Smooth muscle cell (in vitro differentiated cells): ENCODE measurements at regions not wholly inside any gene's neighbourhood (a gene's known extent, or its start where the extent isn't known, plus 50 kb on each side); places are given as distances from the start of the nearest gene placed in this dataset. TPM values are rescaled to one million over a fixed set of nuclear protein-coding genes. Genes with fewer than 3 reads are reported as not detected.

Experiments used
- DNase-seq: peaks from one replicate; lab custom pipeline; 2025; ENCODE audit not compliant: unreplicated experiment; lab: John Stamatoyannopoulos, UW
- H2AFZ ChIP-seq: fragments of 200-600 bp; sonication (generic); 2 replicates; pipeline ENCODE4 v1.6.0; 2016; ENCODE audit warnings: antibody characterized with exemption, low read depth, mild to moderate bottlenecking
- H3F3A ChIP-seq: fragments of 200-600 bp; sonication (generic); 2 replicates; pipeline ENCODE4 v1.6.0; 2017; ENCODE audit warnings: antibody characterized with exemption, low read depth
- H3K27ac ChIP-seq: fragments of 200-600 bp; sonication (generic); 2 replicates; pipeline ENCODE4 v1.5.1; 2016; ENCODE audit warnings: low read depth, mild to moderate bottlenecking
- H3K27me3 ChIP-seq: fragments of 200-600 bp; sonication (generic); 2 replicates; pipeline ENCODE4 v1.6.1; 2016; ENCODE audit warnings: low read depth, mild to moderate bottlenecking
- H3K36me3 ChIP-seq: fragments of 200-600 bp; sonication (generic); 2 replicates; pipeline ENCODE4 v1.5.1; 2016; ENCODE audit warnings: low read depth
- H3K4me1 ChIP-seq: fragments of 200-600 bp; sonication (generic); 2 replicates; pipeline ENCODE4 v1.5.1; 2016; ENCODE audit warnings: low read depth
- H3K4me2 ChIP-seq: fragments of 200-600 bp; sonication (generic); 2 replicates; pipeline ENCODE4 v1.6.0; 2016; ENCODE audit warnings: mild to moderate bottlenecking
- H3K4me3 ChIP-seq: fragments of 200-600 bp; sonication (generic); 2 replicates; pipeline ENCODE4 v1.5.1; 2016; ENCODE audit warnings: mild to moderate bottlenecking
- H3K79me2 ChIP-seq: fragments of 200-600 bp; sonication (generic); 2 replicates; pipeline ENCODE4 v1.6.0; 2016; ENCODE audit warnings: low read depth, mild to moderate bottlenecking
- H3K9ac ChIP-seq: fragments of 200-600 bp; sonication (generic); 2 replicates; pipeline ENCODE4 v1.6.0; 2016; ENCODE audit warnings: low read depth
- H3K9me3 ChIP-seq: fragments of 200-600 bp; sonication (generic); replicated peaks from 2 replicates; pipeline ENCODE4 v1.5.1; 2016; ENCODE audit warnings: low read depth
- H4K20me1 ChIP-seq: fragments of 200-600 bp; sonication (generic); 2 replicates; pipeline ENCODE4 v1.6.0; 2016; ENCODE audit warnings: low read depth
- CTCF ChIP-seq: fragments of 200-600 bp; sonication (generic); IDR thresholded peaks from 2 replicates; pipeline ENCODE4 v1.5.1; 2017; ENCODE audit warnings: borderline replicate concordance, mild to moderate bottlenecking, antibody characterized with exemption; ENCODE audit not compliant: insufficient read depth, poor library complexity, severe bottlenecking
- WGBS: methylation state at CpG from one replicate; pipeline ENCODE4 v1.1.7; 2016; ENCODE audit warnings: low lambda C conversion rate; 5-methylcytosine and 5-hydroxymethylcytosine counted together
- microRNA counts: library from miRNA; unstranded; fragments of <30 nt; microRNA quantifications from one replicate; lab custom pipeline; 2016
- small RNA-seq: library from RNA; depleted of rRNA; stranded (forward); fragments of <200 nt; gene quantifications from one replicate; pipeline ENCODE3, GENCODE V24; 2014

DNA sequence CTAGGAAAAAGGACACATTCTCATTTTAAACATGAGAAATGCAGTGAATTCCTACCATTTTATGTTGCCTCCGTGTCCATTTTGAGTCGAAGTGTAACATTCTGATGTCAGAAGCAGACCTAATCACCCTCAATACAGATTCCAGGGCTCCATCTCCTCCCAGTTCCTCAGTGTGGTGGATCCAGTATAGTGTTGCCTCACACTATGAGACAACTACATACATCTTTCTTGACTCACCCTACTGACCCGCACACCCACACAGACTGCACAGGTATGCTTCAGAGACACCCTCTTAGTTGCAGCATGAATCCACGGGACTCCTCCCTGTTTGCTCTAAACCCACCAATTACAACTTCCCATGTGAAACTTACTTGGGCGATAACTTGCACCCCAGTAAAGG lies 564.9 kb downstream of the SEMA5A start:
- Histone ChIP-seq H3K4me3 (no peak overlapping the region), H3K4me2 (no peak overlapping the region), H3K4me1 (peaks cover 2% of the 10 kb centered on the region), H3K79me2 (no peaks in the 10 kb centered on the region), H3K27me3 (peaks cover 25% of the 10 kb centered on the region), H3K9me3 (no peaks in the 10 kb centered on the region), H3K36me3 (no peaks in the 10 kb centered on the region), H3F3A (no peaks in the 10 kb centered on the region), H4K20me1 (no peaks in the 10 kb centered on the region), H2AFZ (no peak overlapping the region), H3K27ac (no peak overlapping the region), H3K9ac (no peak overlapping the region)
- WGBS = 87% methylated on average over 5 of the region's 5 CpGs
- TF ChIP-seq CTCF = no peak
- DNase-seq = no peak

DNA sequence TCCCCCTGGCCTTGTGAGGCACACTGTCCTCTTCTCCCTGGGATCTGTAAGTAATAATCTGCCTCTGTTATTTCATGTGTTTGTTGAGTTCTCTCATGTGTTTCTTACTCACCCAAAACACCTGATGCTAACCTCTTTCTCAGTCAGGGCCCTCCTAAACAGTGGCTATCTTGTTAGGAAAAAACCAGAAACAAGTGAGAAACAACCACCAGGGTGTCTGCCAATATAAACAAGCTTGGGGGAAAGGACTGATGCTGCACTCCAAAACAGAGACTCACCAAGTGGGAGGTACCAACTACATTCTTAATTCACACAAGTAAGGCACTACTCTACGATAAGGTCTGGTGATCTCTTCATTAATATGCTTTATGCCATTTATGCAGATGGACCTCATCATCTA lies 564.4 kb downstream of the SEMA5A start:
- Histone ChIP-seq H3K4me3 (no peak overlapping the region), H3K9ac (no peak overlapping the region), H3K27me3 (peaks cover 21% of the 10 kb centered on the region), H3K4me1 (peaks cover 2% of the 10 kb centered on the region), H3K27ac (no peak overlapping the region), H3K79me2 (no peaks in the 10 kb centered on the region), H3K36me3 (no peaks in the 10 kb centered on the region), H4K20me1 (no peaks in the 10 kb centered on the region), H3F3A (no peaks in the 10 kb centered on the region), H2AFZ (no peak overlapping the region), H3K4me2 (no peak overlapping the region), H3K9me3 (no peaks in the 10 kb centered on the region)
- no peak for TF ChIP-seq CTCF
- no peak for DNase-seq
- 84% methylated on average over 1 of the region's 1 CpG for WGBS

- Histone ChIP-seq H2AFZ (no peak overlapping the region), H3K27me3 (no peaks in the 10 kb centered on the region), H3K27ac (no peak overlapping the region), H3K9me3 (no peaks in the 10 kb centered on the region), H3K9ac (no peak overlapping the region), H3K4me2 (no peak overlapping the region), H3F3A (no peaks in the 10 kb centered on the region), H3K36me3 (no peaks in the 10 kb centered on the region), H3K4me3 (no peak overlapping the region), H4K20me1 (no peaks in the 10 kb centered on the region), H3K4me1 (peaks cover under 1% of the 10 kb centered on the region), H3K79me2 (no peaks in the 10 kb centered on the region)
- WGBS = 77% methylated on average over 4 of the region's 4 CpGs
- no peak for TF ChIP-seq CTCF
- no peak for DNase-seq
Measured at GRCh38 chr5:8984386-8984785, 561.5 kb downstream of the SEMA5A start.

MicroRNAs in the stretch of these regions (microRNA counts, 767-probe panel; counts per million panel counts)
- microRNA hsa-miR-4458 (lab: Ali Mortazavi, UCI) = 183 counts per million

Small RNA genes in the stretch of these regions (small RNA-seq; reads per million reads assigned to genes)
- gene AC091895.1 (not detected), gene AC091912.1 (not detected), gene AC091912.2 (not detected), gene AC091932.2 (not detected), gene AC091932.4 (not detected), gene AC091953.1 (not detected), gene AC091953.2 (not detected), gene AC091953.3 (not detected), gene AC091953.5 (not detected), gene AC091965.3 (not detected), gene RNU1-76P (not detected)
